CD14-positive monocyte (primary cell): ENCODE measurements at regions not wholly inside any gene's neighbourhood (a gene's known extent, or its start where the extent isn't known, plus 50 kb on each side); places are given as distances from the start of the nearest gene placed in this dataset.

Experiments
- DNase-seq, 3 donors: peaks; one replicate each; pipeline ENCODE4 v3.0.0-alpha.2; 2011 to 2022
- H2AFZ ChIP-seq: 2 replicates; pipeline ENCODE4 v1.6.0; 2012; ENCODE audit warnings: mild to moderate bottlenecking, low read depth, low read length, inconsistent platforms; ENCODE audit not compliant: insufficient read depth, poor library complexity, severe bottlenecking
- H3K27ac ChIP-seq, 2 donors: 1 replicate in 1 of 2; 2 replicates in 1 of 2; pipeline ENCODE4 v1.5.1; 2012 to 2013; ENCODE audit warnings: low read length in 2 of 2, control low read depth in 1 of 2, inconsistent platforms in 1 of 2, low read depth in 1 of 2, mild to moderate bottlenecking in 1 of 2
- H3K27me3 ChIP-seq, 2 donors: one replicate each; pipeline versions ENCODE4 v1.6.0 to v1.6.1; 2011 to 2013; ENCODE audit warnings: low read length in 2 of 2; ENCODE audit not compliant: control insufficient read depth in 2 of 2, insufficient read depth in 2 of 2
- H3K36me3 ChIP-seq, 2 donors: replicated peaks in 1 of 2; 1 replicate in 1 of 2; 2 replicates in 1 of 2; pipeline versions ENCODE4 v1.5.1 to v1.6.1; 2012 to 2013; ENCODE audit warnings: low read length in 2 of 2, control low read depth in 1 of 2, inconsistent platforms in 1 of 2, mild to moderate bottlenecking in 1 of 2; ENCODE audit not compliant: insufficient read depth in 2 of 2, control insufficient read depth in 1 of 2
- H3K4me1 ChIP-seq, 2 donors: 1 replicate in 1 of 2; 2 replicates in 1 of 2; pipeline versions ENCODE4 v1.5.1 to v1.6.1; 2012 to 2013; ENCODE audit warnings: low read length in 2 of 2, control low read depth in 1 of 2, inconsistent platforms in 1 of 2, mild to moderate bottlenecking in 1 of 2, moderate library complexity in 1 of 2; ENCODE audit not compliant: insufficient read depth in 2 of 2, control insufficient read depth in 1 of 2
- H3K4me2 ChIP-seq: replicated peaks from 2 replicates; pipeline ENCODE3; 2012; ENCODE audit warnings: low read length, moderate library complexity, mild to moderate bottlenecking; ENCODE audit not compliant: poor library complexity, severe bottlenecking; ENCODE audit errors: extremely low read depth
- H3K4me3 ChIP-seq, 3 experiments: fragments of 200-600 bp in 1 of 3; sonication (generic) in 1 of 3; replicated peaks in 1 of 3; 1 replicate in 2 of 3; 2 replicates in 1 of 3; pipeline ENCODE4 v1.5.1; 2011 to 2013; ENCODE audit warnings: low read length in 3 of 3, mild to moderate bottlenecking in 3 of 3, control low read depth in 2 of 3, low read depth in 2 of 3, inconsistent platforms in 1 of 3, moderate library complexity in 1 of 3
- H3K79me2 ChIP-seq: 2 replicates; pipeline ENCODE4 v1.6.0; 2012; ENCODE audit warnings: mild to moderate bottlenecking, control low read depth, inconsistent platforms, low read length, moderate library complexity; ENCODE audit not compliant: insufficient read depth
- H3K9ac ChIP-seq: 2 replicates; pipeline ENCODE4 v1.6.0; 2017; ENCODE audit warnings: low read length, mild to moderate bottlenecking; ENCODE audit not compliant: insufficient read depth, poor library complexity, severe bottlenecking
- H3K9me3 ChIP-seq, 2 donors: replicated peaks in 1 of 2; 1 replicate in 1 of 2; 2 replicates in 1 of 2; pipeline versions ENCODE4 v1.5.1 to v1.6.1; 2012 to 2013; ENCODE audit warnings: low read length in 2 of 2, control low read depth in 1 of 2; ENCODE audit not compliant: control insufficient read depth in 1 of 2, insufficient read depth in 1 of 2
- H4K20me1 ChIP-seq: 2 replicates; pipeline ENCODE4 v1.6.0; 2012; ENCODE audit warnings: mild to moderate bottlenecking, low read length, control low read depth, moderate library complexity; ENCODE audit not compliant: insufficient read depth
- H3K27ac Mint-ChIP-seq, 7 donors: one replicate each; pipeline ENCODE4 v1.8.0; 2020; ENCODE audit warnings: mild to moderate bottlenecking in 7 of 7, mixed read lengths in 7 of 7, moderate library complexity in 6 of 7, inconsistent platforms in 2 of 7
- H3K27me3 Mint-ChIP-seq, 3 donors: one replicate each; pipeline ENCODE4 v1.8.0; 2021 to 2022; ENCODE audit warnings: low read depth in 3 of 3, mild to moderate bottlenecking in 3 of 3, mixed read lengths in 3 of 3, moderate library complexity in 3 of 3, inconsistent platforms in 1 of 3
- H3K36me3 Mint-ChIP-seq, 2 donors: one replicate each; pipeline ENCODE4 v1.8.0; 2020; ENCODE audit warnings: mixed read lengths in 2 of 2, inconsistent platforms in 1 of 2, mild to moderate bottlenecking in 1 of 2
- H3K4me1 Mint-ChIP-seq: one replicate; pipeline ENCODE4 v1.8.0; 2020; ENCODE audit warnings: mild to moderate bottlenecking, mixed read lengths
- H3K4me3 Mint-ChIP-seq, 2 donors: one replicate each; pipeline ENCODE4 v1.8.0; 2020; ENCODE audit warnings: mild to moderate bottlenecking in 2 of 2, mixed read lengths in 2 of 2, moderate library complexity in 1 of 2
- H3K9me3 Mint-ChIP-seq, 7 donors: one replicate each; pipeline ENCODE4 v1.8.0; 2020 to 2022; ENCODE audit warnings: mixed read lengths in 7 of 7, mild to moderate bottlenecking in 6 of 7, moderate library complexity in 6 of 7, inconsistent platforms in 2 of 7
- WGBS: methylation state at CpG from one replicate; pipeline ENCODE4 v1.1.5; 2013; ENCODE audit warnings: missing lambda C conversion rate; ENCODE audit not compliant: insufficient coverage; 5-methylcytosine and 5-hydroxymethylcytosine counted together
- intact Hi-C, 2 donors: fragments of 100-400 bp; cut with micrococcal nuclease; formaldehyde crosslinking; loops; one replicate each; pipeline versions ENCODE4 v1.15.0 to v1.15.1; 2023
- TF ChIP-seq, protein P1 (sequence below): fragments of 200-600 bp; IDR thresholded peaks from one replicate; pipeline ENCODE4 v1.8.0; 2022; ENCODE audit warnings: antibody characterized with exemption, mild to moderate bottlenecking

DNA sequence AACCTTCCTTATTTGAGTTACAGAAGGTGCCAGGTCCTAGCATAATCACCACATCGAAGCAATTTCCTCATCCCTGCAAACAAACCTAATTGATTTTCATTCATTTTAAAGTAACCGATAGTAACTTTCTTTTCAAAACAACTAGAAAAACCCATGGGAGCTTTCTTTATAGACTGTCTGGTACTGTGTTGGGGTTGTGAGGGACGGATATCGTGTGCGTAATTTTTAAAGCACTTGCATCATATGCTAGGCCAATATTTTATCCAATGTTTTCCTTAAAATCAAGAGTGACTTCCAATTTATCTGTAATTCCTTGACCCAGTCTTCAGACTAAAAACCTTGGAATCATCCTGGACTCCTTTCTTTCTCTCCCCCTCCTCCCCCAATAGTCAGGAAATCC lies 271.5 kb upstream of the SESN3 start:
- Histone ChIP-seq H3K9ac (no peak overlapping the region), H3K27ac (no peak overlapping the region), H3K79me2 (no peaks in the 10 kb centered on the region), H3K4me3 (no peak overlapping the region), H3K4me2 (no peak overlapping the region), H2AFZ (no peak overlapping the region), H3K4me1 (peaks cover 0 to 8% of the 10 kb centered on the region in 2 donors), H3K27me3 (peaks cover 0 to 3% of the 10 kb centered on the region in 2 donors), H4K20me1 (no peaks in the 10 kb centered on the region), H3K9me3 (no peaks in the 10 kb centered on the region), H3K36me3 (no peaks in the 10 kb centered on the region)
- Mint-ChIP-seq H3K4me3 (no peak overlapping the region), H3K4me1 (peaks cover 9% of the 10 kb centered on the region), H3K9me3 (peaks cover 0 to 4% (median 0%) of the 10 kb centered on the region in 7 donors), H3K36me3 (no peaks in the 10 kb centered on the region), H3K27ac (no peak overlapping the region), H3K27me3 (peaks cover 6 to 18% (median 10%) of the 10 kb centered on the region in 3 donors)
- intact Hi-C loops = no loop called here
- no peak for DNase-seq
- TF ChIP-seq, protein P1, sequence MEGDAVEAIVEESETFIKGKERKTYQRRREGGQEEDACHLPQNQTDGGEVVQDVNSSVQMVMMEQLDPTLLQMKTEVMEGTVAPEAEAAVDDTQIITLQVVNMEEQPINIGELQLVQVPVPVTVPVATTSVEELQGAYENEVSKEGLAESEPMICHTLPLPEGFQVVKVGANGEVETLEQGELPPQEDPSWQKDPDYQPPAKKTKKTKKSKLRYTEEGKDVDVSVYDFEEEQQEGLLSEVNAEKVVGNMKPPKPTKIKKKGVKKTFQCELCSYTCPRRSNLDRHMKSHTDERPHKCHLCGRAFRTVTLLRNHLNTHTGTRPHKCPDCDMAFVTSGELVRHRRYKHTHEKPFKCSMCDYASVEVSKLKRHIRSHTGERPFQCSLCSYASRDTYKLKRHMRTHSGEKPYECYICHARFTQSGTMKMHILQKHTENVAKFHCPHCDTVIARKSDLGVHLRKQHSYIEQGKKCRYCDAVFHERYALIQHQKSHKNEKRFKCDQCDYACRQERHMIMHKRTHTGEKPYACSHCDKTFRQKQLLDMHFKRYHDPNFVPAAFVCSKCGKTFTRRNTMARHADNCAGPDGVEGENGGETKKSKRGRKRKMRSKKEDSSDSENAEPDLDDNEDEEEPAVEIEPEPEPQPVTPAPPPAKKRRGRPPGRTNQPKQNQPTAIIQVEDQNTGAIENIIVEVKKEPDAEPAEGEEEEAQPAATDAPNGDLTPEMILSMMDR = no peak
- no CpG with 5 or more reads among the region's 5 CpGs for WGBS

- Histone ChIP-seq H3K27ac (no peak overlapping the region), H3K9ac (no peak overlapping the region), H3K79me2 (no peaks in the 10 kb centered on the region), H4K20me1 (no peaks in the 10 kb centered on the region), H3K9me3 (no peaks in the 10 kb centered on the region), H3K4me1 (peaks cover 0 to 8% of the 10 kb centered on the region in 2 donors), H3K4me2 (no peak overlapping the region), H3K27me3 (peaks cover 0 to 3% of the 10 kb centered on the region in 2 donors), H3K36me3 (no peaks in the 10 kb centered on the region), H3K4me3 (no peak overlapping the region), H2AFZ (no peak overlapping the region)
- H3K9me3 Mint-ChIP-seq = peaks cover 0 to 4% (median 0%) of the 10 kb centered on the region in 7 donors
- no peak for DNase-seq
- intact Hi-C loops = no loop called here
- no peak overlapping the region for H3K4me3 Mint-ChIP-seq
- H3K4me1 Mint-ChIP-seq = peaks cover 9% of the 10 kb centered on the region
- H3K27me3 Mint-ChIP-seq = peaks cover 6 to 18% (median 10%) of the 10 kb centered on the region in 3 donors
- H3K36me3 Mint-ChIP-seq = no peaks in the 10 kb centered on the region
- H3K27ac Mint-ChIP-seq = no peak overlapping the region
- WGBS = 83% methylated on average over 1 of the region's 2 CpGs
- TF ChIP-seq, protein P1 = no peak
Observed at GRCh38 chr11:95501761-95502266, 270.8 kb upstream of the SESN3 start.
